ENCODE measurements at regions not wholly inside any gene's neighbourhood (a gene's known extent, or its start where the extent isn't known, plus 50 kb on each side); places are given as distances from the start of the nearest gene placed in this dataset.

DNA sequence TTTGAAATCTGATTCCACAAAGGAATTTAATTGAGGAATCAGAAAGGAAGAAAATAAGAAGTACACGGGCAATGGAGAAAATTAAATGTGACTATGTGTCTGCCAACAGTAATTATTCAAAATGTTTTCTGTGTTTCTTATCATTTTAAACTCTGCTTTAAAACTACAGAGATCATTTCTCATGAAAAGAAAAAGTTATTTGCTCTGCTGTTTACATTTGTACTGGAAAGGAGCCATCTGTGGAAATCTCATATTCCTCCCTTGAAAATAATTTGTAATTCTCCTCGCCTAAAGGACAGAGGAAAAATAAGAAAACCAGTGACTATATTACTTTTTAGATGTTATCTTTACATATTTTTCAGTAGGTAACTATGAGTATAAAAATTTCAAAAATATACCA lies 181.9 kb upstream of the MEIS1 start:
- TF ChIP-seq, protein P1, sequence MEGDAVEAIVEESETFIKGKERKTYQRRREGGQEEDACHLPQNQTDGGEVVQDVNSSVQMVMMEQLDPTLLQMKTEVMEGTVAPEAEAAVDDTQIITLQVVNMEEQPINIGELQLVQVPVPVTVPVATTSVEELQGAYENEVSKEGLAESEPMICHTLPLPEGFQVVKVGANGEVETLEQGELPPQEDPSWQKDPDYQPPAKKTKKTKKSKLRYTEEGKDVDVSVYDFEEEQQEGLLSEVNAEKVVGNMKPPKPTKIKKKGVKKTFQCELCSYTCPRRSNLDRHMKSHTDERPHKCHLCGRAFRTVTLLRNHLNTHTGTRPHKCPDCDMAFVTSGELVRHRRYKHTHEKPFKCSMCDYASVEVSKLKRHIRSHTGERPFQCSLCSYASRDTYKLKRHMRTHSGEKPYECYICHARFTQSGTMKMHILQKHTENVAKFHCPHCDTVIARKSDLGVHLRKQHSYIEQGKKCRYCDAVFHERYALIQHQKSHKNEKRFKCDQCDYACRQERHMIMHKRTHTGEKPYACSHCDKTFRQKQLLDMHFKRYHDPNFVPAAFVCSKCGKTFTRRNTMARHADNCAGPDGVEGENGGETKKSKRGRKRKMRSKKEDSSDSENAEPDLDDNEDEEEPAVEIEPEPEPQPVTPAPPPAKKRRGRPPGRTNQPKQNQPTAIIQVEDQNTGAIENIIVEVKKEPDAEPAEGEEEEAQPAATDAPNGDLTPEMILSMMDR (IDR thresholded peaks at IDR 0.05; ENCODE audit: insufficient read depth, low read length, poor library complexity, severe bottlenecking) = no peak
- no peak for TF ChIP-seq EZH2phosphoT487 (conservative IDR thresholded peaks at IDR 0.05; ENCODE audit: low read length)
